T-helper 2 cell (primary cell): ENCODE measurements at regions not wholly inside any gene's neighbourhood (a gene's known extent, or its start where the extent isn't known, plus 50 kb on each side); places are given as distances from the start of the nearest gene placed in this dataset.

Experiments used
- DNase-seq, 5 experiments: peaks; one replicate each; pipeline versions ENCODE4 v3.0.0 to v3.0.0-alpha.2; 2012 to 2022

DNA sequence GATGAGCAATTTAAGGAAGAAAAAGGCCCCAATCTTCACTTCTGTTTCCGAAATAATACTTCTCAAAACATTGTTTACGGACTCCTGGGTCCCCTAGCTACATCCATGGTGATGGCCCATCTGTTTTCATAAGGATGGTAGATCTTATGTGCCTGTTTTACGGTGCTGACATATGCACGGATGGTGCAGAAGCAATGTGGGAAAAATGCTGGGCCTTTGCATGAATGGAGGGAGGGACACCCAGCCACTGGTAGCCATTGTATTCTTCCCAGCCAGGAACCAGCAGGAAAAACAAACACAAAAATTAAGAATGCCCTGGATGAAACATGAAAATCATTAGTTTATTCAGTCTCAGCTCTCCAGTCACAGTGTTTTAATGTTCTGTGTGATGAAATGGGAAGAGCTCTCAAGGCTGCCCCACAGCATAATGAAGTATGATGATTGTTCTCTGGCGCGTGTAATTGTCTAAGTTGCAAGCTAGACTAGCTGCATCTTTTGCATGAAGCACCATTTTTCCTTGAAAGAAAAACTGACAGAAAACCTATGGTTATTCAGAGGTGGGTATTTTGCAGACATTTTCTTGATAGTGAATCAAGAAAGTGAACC, 1201.1 kb upstream of the SLC10A2 start:
- no peak for DNase-seq

DNA sequence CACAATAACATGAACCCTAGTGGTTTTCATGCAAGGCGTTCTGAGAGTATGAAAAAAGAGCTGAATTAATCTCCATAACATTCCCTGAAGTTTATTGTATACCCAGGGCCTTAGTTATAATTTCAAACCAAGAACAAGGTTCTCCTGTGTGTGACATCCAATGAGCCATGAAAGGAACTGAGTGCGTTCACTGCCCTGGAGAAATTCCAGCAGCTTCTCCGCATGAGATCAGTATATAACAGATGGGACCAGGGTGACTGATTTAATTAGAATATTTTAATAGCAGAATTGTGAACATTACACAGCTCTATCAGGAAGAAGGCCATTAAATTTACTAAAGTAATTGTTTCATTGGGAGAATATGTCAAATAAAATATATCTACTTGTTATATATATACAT, 1190.5 kb upstream of the SLC10A2 start:
- DNase-seq: no peak

GRCh38 chr13:104253063-104253680, 1187.0 kb upstream of the SLC10A2 start:
- no peak for DNase-seq

- DNase-seq: no peak
Observed at GRCh38 chr13:104251931-104252330, 1185.7 kb upstream of the SLC10A2 start.

DNA sequence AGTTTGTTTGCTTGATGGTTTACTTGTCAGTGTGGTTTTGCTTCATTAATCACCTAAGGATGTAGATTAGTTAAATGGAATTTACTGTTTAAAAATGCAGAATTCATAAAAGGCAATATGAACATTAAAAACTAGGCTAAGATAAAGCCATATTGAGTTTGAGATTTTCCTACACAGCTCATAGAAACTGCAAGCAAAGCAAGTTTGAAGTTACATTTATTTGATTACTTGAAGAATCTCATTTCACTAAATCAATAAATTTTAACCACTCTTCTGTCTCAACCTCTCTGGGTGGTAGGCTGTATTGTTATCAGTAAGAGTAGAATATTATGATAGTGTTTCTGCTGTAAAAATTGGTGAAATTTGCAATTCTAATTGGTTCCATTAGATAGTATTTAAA, 1180.7 kb upstream of the SLC10A2 start:
- no peak for DNase-seq

- DNase-seq: no peak
Observed at GRCh38 chr13:104206450-104207044, 1140.3 kb upstream of the SLC10A2 start.

- DNase-seq: no peak
Observed at GRCh38 chr13:104204177-104204576, 1138.0 kb upstream of the SLC10A2 start.

DNA sequence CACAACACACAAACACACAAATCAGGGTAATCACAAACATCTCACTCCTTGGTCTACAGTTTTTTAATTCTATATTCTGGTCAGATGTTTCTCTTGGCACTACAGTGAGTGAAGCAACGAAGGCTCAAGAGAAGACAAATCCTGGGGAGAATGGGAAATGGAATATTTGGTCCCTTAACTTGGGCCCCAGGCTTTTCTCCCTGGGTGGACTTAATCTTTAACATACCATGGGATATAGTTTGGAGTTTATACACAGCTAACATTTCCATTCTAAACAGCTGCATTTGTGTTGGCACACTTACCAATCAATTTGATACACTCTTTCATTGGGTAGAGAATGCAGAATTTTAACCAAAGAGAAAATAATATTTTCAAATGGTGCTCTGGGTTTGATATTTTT, 1132.6 kb upstream of the SLC10A2 start:
- DNase-seq: no peak

DNA sequence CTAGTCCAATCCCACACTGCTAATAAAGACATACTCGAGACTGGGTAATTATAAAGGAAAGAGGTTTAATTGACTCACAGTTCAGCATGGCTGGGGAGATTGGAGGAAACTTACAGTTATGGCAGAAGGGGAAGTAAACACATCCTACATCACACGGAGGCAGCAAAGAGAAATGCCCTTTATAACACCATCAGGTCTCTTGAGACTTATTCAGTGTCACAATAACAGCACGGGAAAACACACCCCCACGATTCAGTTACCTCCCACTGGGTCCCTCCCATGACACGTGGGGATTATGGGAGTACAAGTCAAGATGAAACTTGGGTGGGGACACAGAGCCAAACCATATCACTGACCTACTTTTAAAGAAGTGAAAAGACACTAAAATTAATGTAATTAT, 1130.4 kb upstream of the SLC10A2 start:
- DNase-seq: no peak

DNA sequence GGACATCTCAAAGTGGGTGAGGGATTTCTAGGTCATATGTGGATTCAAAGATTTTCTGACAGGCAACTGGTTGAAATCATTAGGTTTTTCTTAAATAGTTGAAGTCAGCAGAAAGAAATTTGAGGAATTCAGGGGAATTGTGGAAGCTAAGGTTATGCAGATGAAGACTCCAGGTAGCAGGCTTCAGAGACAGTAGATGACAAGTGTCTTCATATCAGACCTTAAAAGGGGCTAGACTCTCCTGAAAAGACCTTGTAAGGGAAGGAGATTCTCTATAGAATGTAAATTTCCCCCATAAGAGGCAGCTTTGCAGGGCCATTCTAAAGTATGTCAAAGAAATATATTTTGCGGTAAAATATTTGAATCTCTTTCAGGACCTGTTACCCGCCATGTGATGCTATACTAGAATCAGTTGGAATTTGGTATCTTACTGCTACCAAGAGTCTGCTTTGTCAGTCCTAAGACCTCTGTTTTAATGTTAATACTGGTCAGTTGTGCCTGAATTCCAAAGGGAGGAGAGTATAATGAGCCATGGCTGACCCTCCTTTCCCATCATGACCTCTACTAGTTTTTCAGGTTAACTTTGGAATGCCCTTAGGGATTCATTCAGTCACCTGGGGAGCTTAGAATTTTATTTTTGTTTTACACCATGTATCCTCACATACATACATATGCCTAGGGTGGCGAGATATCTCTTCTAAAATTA, 1115.5 kb upstream of the SLC10A2 start:
- no peak for DNase-seq

GRCh38 chr13:104170980-104171555, 1104.9 kb upstream of the SLC10A2 start:
- no peak for DNase-seq

- no peak for DNase-seq
Observed at GRCh38 chr13:104163866-104164630, 1097.8 kb upstream of the SLC10A2 start.

- DNase-seq: no peak
Observed at GRCh38 chr13:104160536-104160935, 1094.3 kb upstream of the SLC10A2 start.

GRCh38 chr13:104143760-104144416, 1077.7 kb upstream of the SLC10A2 start:
- no peak for DNase-seq

DNA sequence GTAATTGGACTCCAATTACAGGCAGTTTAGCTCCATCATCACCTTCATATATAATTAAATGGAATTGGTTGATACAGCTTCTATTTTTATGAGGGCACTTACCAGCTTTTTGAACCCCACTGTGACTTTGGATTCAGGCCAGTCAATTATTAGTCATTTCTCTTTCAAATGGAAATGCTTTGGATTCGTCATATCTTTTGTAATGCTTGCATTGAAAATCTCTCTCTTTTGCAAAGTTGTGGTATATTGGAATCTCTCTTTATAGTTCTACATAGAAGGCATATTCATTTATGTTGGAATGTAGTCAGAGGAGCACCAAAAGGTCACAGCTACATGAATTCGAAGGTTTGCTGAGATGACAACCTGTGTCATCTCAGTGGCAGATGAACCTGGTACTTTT, 1074.3 kb upstream of the SLC10A2 start:
- DNase-seq: no peak

GRCh38 chr13:104137416-104137815, 1071.2 kb upstream of the SLC10A2 start:
- no peak for DNase-seq

DNA sequence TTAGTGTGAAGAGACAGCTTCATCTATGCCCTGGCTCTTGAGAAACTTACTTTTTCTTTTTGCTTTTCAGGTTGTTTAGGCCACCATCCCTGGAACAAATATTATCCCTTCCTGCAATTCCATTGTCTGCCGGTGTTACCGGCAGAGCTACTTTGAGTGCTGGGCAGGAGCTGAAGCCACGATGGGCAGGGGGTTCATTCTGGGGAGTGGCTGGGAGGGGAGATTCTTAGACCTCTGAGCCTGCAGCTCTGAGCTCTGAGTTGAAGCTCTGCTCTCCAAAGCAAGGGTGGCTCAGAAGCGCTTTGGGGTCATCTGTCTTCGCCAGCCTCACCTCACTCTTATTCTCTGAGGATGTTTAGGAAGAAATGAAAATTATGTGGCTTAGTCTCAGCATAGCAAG, 1066.6 kb upstream of the SLC10A2 start:
- no peak for DNase-seq

GRCh38 chr13:104114101-104114500, 1047.9 kb upstream of the SLC10A2 start:
- DNase-seq: no peak

DNA sequence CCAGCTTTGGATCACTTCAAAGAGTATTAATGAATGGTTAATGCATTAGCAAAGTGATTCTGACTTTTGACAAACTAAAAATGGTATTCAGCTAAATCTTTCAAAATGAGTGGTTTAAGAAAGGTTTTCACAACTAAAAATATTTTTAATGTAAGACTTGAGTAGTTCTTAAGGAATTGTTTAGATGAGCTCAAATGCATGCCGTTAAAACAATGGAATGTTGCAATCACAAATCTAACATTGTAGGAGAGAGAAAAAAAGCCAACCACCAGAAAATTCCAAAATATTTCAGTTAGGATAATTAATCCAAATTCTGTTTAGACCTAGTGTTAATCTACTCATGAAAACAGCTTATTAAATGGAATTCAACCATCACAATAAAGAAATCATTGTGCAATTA, 1044.8 kb upstream of the SLC10A2 start:
- no peak for DNase-seq

DNA sequence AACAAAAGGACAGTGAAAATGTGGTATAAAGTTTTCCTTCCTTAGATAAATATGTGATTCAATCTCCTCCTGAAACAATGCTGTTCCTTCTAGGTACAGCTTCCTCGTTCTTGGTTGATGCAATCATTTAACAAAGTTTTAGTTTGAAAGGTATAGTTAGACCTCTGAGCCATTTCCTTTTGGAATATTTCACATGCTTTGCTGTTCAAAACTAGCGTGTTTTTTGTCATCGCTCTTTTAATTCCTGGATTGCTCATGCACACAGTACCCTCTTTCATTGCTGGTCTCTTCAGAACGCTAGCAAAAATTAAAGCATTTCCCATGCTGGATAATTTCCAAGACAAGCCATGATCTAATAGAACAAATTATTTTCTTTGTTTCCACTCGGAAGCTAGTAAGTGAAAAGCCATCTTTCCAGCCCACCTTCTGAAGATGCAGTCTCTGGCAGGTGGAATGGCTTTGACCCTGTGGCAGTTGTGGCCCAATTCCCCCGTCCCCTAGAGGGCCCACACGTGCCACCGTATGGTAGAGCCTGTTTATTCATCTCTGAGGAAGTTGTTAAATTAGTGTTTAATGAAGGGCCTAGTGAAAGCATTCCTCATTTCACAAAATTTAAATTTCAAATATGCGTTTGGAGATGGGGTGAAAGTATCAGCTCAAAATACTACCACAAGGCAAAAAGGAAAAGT, 1040.6 kb upstream of the SLC10A2 start:
- no peak for DNase-seq
